ENCODE measurements at regions not wholly inside any gene's neighbourhood (a gene's known extent, or its start where the extent isn't known, plus 50 kb on each side); places are given as distances from the start of the nearest gene placed in this dataset.

GRCh38 chr5:117357886-117358285 lies 783.3 kb upstream of the SEMA6A start:
- no peak for TF ChIP-seq EZH2 (IDR thresholded peaks at IDR 0.05; ENCODE audit: borderline replicate concordance, low read length)
- no peak for TF ChIP-seq CTCF (conservative IDR thresholded peaks at IDR 0.05 in 1 of 2, IDR thresholded peaks at IDR 0.05 in 1 of 2; ENCODE audit: extremely low read depth in 1 of 2, insufficient read depth in 1 of 2, low read depth in 1 of 2, low read length in 2 of 2)

All from mammary epithelial cell (primary cell).